Embryonic facial prominence (tissue), 1 donor: ENCODE measurements at regions not wholly inside any gene's neighbourhood (a gene's known extent, or its start where the extent isn't known, plus 50 kb on each side); places are given as distances from the start of the nearest gene placed in this dataset.
"Not testable (repeated sequence)": the region's sequence is repeated elsewhere in the genome, so short reads cannot be mapped to it uniquely, and the experiment has no call there.

Experiments used
- DNase-seq: peaks from one replicate; pipeline ENCODE4 v3.0.0-alpha.2; 2016; ENCODE audit errors: extremely low spot score

GRCh38 chr9:73054091-73054490 is 97.6 kb upstream of the ANXA1 start:
- DNase-seq: no peak

- no peak for DNase-seq
These were observed 98.1 kb upstream of the ANXA1 start for GRCh38 chr9:73053543-73053942.

GRCh38 chr9:73050887-73051550 is 98.2 kb upstream of the ALDH1A1 start:
- DNase-seq: no peak

DNA sequence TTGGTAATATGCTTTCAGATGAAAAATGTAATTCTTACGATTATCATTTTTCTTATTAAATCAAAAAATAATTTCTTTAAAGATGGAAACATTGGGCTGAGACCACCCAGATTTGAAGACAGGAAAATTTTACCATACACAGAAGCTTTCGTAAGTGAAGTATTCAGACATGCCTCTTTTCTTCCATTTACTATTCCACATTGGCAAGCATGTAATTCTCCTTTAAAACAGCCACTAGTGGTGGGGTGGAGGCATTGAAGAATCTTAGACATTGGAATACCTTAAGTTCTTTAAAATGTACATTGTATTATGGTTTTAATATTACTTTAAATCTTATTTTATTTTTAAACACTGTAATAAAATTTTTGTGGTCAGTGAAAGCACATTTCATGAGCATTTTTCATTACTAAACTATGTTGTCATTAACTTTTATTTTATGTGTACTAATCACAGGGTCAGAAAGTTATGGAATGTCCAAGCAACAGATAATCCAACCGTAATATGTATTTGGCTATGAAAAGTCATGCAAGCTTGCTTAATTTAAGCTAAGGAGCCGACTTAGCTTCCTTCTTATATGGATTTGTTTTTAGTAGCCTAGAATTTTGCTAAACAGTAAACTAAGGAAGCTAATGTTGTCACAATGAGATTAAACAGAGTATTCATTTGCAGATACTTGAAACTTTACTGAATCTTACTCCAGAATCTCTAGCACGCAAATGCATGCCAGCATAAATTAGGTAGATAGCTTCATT is 97.4 kb upstream of the ALDH1A1 start:
- no peak for DNase-seq

DNA sequence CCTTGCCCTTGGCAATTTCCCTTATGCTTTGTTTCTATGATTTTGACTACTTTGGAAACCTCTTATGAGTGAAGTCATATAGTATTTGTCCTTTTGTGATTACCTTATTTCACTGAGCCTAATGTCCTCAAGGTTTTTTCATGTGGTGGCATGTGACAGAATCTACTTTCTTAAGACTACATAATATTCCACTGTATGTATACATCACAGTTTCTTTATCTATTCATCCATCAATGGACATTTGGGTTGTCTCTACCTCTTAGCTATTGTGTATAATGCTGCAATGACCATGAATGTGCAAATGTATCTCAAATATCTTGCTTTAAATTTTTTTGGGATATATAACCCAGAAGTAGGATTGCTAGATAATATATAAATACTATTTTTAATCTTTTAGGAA is 96.4 kb upstream of the ALDH1A1 start:
- DNase-seq: no peak

- no peak for DNase-seq
These were observed 93.9 kb upstream of the ALDH1A1 start for GRCh38 chr9:73046769-73047168.

DNA sequence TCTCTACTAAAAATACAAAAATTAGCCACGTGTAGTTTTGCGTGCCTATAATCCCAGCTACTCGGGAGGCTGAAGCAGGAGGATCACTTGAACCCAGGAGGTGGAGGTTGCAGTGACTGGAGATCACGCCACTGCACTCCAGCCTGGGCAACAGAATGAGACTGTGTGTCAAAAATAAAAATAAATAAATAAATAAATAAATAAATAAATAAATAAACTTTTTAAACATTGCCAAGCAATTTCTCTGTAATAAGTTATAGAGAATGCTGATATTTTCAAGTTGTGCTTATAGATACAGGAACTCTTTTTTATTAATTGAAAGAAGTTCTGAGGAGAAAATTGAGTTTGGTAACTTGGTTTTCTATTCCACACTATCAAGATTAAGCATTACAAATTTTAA is 91.9 kb upstream of the ALDH1A1 start:
- DNase-seq: not testable (repeated sequence)

GRCh38 chr9:73042155-73042554 is 89.3 kb upstream of the ALDH1A1 start:
- no peak for DNase-seq

DNA sequence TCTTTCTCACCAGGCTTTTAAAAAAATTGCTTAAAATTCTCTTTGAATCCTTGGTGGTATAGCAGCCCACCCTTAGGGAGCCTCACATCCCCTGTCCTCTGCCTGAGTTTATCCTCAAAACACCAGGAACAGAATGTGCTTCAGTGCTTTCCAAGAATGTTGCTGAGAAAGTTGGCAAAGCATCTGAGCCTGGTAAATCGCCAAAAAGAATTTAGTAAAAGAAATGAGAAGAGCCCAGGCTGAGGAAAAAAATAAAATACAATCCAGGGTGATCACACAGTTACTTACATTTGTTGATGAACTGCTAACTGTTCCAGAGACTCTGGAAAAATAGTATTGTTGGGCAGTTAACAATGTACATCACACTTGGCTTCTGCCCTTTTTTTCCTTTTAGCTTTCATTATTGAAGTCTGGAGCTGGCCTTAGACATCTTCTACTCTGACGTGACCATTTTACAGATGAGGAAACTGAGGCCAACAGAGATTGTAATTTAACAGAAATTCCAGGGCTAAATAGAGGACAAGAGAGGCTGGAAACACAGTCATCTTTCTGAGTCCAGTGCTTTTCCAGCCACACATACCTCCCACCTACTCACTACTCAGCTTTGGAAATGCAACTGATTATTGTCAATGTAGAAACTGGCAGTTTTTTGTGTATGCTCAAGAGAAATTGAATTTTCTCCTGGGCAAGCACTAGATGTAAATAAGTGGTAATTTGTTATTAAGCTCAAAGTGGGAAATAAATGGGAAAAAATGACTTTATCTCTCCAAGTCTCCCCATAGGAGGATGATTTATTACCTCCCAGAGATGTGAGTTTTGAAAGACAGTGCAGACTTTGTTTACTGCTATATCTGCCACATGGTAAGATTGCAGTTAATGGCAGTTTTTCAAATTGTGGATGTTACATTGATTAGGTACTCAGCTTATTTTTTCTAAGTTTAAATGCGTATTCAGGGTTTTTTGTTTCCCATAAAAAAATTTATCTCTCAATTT is 86.7 kb upstream of the ALDH1A1 start:
- DNase-seq: no peak

DNA sequence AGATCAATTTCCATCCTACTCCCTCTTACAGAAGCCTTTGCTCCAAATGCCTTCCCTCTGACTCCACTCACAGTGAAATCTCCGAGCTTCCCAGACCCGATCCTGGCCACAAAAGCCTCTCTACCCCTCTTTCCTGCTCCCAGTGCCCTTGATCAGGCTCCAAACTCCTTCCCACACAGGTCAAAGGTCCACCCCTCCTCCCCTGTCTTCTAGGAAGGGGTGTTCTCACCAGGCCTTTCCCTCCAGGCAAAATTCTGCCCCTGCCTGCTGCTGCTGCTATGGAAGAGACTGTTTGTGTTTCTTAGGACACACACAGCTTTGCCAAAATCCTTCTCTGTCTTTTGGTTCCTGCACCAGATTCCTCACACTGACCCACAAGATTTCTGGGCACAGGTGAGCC is 85.8 kb upstream of the ALDH1A1 start:
- no peak for DNase-seq

- DNase-seq: no peak
These were observed 85.2 kb upstream of the ALDH1A1 start for GRCh38 chr9:73038089-73038509.

- no peak for DNase-seq
These were observed 84.8 kb upstream of the ALDH1A1 start for GRCh38 chr9:73037613-73038012.

GRCh38 chr9:73034962-73035361 is 82.1 kb upstream of the ALDH1A1 start:
- DNase-seq: no peak

- no peak for DNase-seq
These were observed 78.5 kb upstream of the ALDH1A1 start for GRCh38 chr9:73031350-73031749.

GRCh38 chr9:73030370-73031030 is 77.6 kb upstream of the ALDH1A1 start:
- no peak for DNase-seq

GRCh38 chr9:73029346-73029745 is 76.5 kb upstream of the ALDH1A1 start:
- no peak for DNase-seq

DNA sequence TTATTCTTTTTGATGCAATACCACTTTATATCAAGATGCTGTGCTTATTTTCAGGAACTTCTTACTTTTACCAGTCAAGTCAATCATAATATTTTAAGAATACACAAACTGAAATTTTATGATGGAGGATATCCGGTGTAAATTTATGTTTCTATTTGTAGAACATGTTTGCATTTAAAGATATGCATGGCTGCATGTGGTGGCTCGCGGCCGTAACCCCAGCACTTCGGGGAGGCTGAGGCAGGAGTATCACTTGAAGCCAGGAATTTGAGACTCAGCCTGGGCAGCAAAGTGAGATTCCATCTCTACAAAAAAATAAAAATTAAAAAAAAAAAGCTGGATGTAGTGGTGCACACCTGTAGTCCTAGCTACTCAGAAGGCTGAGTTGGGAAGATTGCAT is 73.5 kb upstream of the ALDH1A1 start:
- DNase-seq: no peak

DNA sequence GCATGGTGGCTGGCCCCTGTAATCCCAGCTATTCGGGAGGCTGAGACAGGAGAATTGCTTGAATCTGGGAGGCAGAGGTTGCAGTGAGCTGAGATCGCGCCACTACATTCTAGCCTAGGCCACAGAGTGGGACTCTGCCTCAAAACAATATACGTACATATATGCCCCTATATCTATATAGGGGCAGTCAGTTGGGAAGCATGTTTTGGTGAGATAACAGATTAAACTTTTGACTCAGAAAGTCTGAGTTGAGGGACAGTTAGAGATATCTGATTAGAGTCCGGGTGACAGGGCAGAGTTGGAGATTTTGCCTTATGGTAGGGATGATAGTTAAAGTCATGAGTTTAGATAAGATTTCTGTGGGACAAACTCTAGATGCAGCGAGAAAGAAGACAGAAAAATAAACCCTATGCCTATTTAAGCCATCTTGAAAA is 71.8 kb upstream of the ALDH1A1 start:
- no peak for DNase-seq

GRCh38 chr9:73023025-73023541 is 70.2 kb upstream of the ALDH1A1 start:
- DNase-seq: no peak

GRCh38 chr9:73022353-73022752 is 69.5 kb upstream of the ALDH1A1 start:
- no peak for DNase-seq

DNA sequence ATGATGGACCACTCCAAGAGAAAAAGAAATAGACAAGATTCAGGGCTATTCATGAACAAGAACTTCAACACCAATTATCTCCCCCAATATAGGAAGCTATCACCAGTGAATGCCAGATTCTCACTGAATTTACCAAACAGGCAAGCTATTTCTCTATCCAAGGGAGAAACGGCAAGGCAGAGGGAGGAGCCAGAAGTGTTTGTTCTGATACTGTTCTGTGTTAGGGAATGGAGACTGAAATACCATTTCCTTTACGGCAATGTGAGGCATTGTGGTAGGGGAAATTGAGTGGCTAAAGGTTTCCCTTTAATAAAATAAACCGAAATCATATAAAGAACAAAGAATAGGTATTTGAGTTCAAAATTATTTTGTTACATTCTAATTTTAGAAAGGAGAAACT is 68.0 kb upstream of the ALDH1A1 start:
- DNase-seq: no peak
